Sigmoid colon (tissue), 6 donors: ENCODE measurements at regions not wholly inside any gene's neighbourhood (a gene's known extent, or its start where the extent isn't known, plus 50 kb on each side); places are given as distances from the start of the nearest gene placed in this dataset.
A peak's percentile ranks its signal among the peaks of the same experiment; 100 is the strongest.

Experiments
- DNase-seq: peaks from one replicate; pipeline ENCODE4 v3.0.0-alpha.2; 2019
- H3K27ac ChIP-seq, 4 donors: fragments of 200-600 bp; sonication (generic); one replicate each; pipeline ENCODE4 v1.5.1; 2016 to 2019; ENCODE audit warnings: mild to moderate bottlenecking in 1 of 4
- H3K27me3 ChIP-seq, 3 donors: fragments of 200-600 bp; sonication (generic); one replicate each; pipeline ENCODE4 v1.5.1; 2019; ENCODE audit warnings: mild to moderate bottlenecking in 1 of 3
- H3K36me3 ChIP-seq, 4 donors: fragments of 200-600 bp; sonication (generic); one replicate each; pipeline ENCODE4 v1.5.1; 2016 to 2019
- H3K4me1 ChIP-seq, 4 donors: fragments of 200-600 bp; sonication (generic); one replicate each; pipeline ENCODE4 v1.5.1; 2017 to 2019
- H3K4me3 ChIP-seq, 4 donors: fragments of 200-600 bp; sonication (generic); one replicate each; pipeline ENCODE4 v1.5.1; 2017 to 2019; ENCODE audit warnings: mild to moderate bottlenecking in 2 of 4, moderate library complexity in 1 of 4
- H3K9me3 ChIP-seq, 4 donors: fragments of 200-600 bp in 3 of 4; sonication (generic) in 3 of 4; one replicate each; pipeline versions ENCODE4 v1.5.1 to v1.6.1; 2013 to 2019
- EP300 ChIP-seq, 4 donors: sonication (generic); formaldehyde crosslinking; IDR thresholded peaks; one replicate each; pipeline ENCODE4 v1.6.1; 2017; ENCODE audit warnings: antibody characterized with exemption in 4 of 4
- POLR2A ChIP-seq, 2 donors: fragments of 450-650 bp; IDR thresholded peaks; one replicate each; pipeline ENCODE4 v1.6.1; 2016; ENCODE audit warnings: antibody characterized with exemption in 2 of 2, mild to moderate bottlenecking in 2 of 2, moderate library complexity in 2 of 2
- POLR2AphosphoS5 ChIP-seq, 4 donors: sonication (generic); formaldehyde crosslinking; IDR thresholded peaks; one replicate each; pipeline ENCODE4 v1.6.1; 2017; ENCODE audit warnings: antibody characterized with exemption in 4 of 4
- WGBS, 2 donors: extraction: QIAGEN DNeasy Blood & Tissue Kit; methylation state at CpG; one replicate each; pipeline ENCODE4 v1.1.7; 2013; 5-methylcytosine and 5-hydroxymethylcytosine counted together
- intact Hi-C: fragments of 100-400 bp; cut with DNase I; formaldehyde crosslinking; loops from one replicate; pipeline ENCODE4 v1.15.1; 2023
- TF ChIP-seq, protein P1 (sequence below), 4 experiments: fragments of 450-650 bp in 3 of 4; fragments of 200-600 bp in 1 of 4; IDR thresholded peaks; one replicate each; pipeline ENCODE4 v1.5.1; 2016 to 2019; ENCODE audit warnings: antibody characterized with exemption in 4 of 4, mild to moderate bottlenecking in 3 of 4, moderate library complexity in 2 of 4
- donor health status: healthy with polysubstance abuse.
- donor health status: healthy.

DNA sequence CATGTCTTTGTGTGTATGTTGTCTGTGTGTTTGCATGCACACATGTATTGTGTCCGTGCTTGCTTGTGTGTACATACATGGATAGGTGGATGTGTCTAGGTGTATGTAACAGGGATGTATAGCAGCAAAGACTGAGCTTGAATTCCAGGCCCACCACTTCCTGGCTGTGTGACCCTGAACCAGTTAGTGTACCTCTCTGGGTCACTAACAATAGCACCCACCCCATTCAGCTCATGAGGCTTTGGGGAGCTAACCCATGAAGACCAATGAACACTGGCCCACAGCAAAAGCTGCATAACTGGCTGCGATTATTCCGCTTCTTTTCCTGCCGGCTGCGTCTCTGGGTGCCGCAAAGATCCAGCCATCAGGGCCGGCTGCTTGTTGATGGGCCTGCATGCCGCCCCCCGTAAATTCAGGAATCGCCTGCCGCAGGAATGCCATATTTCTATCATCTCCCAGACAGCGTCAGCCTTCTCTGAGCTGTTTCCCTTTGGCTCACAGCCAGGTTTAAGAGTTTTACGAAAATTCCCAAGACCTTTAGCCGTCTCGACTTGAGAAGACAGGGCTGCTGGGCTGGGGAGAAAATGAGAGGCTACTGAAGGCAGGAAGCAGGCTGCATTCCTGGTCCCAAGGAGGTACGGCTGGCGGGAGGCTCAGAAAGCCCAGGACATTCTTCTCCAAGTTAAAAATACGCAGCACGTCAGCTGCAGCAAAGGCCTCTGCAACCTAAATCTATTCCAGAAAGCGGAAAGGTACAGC, 224.6 kb downstream of the MN1 start:
- Histone ChIP-seq H3K27me3 (peaks cover 0 to 19% (median 0%) of the 10 kb centered on the region in 3 donors), H3K4me1 (peaks cover 0 to 9% (median 4%) of the 10 kb centered on the region in 4 donors), H3K27ac (peak overlapping the region in 3 of 4 donors; percentile 37 to 62 (median 49)), H3K4me3 (no peak overlapping the region), H3K9me3 (peaks cover 0 to 4% (median 4%) of the 10 kb centered on the region in 4 donors), H3K36me3 (no peaks in the 10 kb centered on the region)
- intact Hi-C loops, result no loop called here
- WGBS, 2 donors, result 48 to 63% methylated on average over 20 of the region's 20 CpGs
- TF ChIP-seq POLR2A (IDR thresholded peaks at IDR 0.05), result no peak
- no peak for TF ChIP-seq EP300 (IDR thresholded peaks at IDR 0.05)
- TF ChIP-seq POLR2AphosphoS5 (IDR thresholded peaks at IDR 0.05), result peak in 3 of 4 donors; percentile 30 to 37 (median 31)
- TF ChIP-seq, protein P1, sequence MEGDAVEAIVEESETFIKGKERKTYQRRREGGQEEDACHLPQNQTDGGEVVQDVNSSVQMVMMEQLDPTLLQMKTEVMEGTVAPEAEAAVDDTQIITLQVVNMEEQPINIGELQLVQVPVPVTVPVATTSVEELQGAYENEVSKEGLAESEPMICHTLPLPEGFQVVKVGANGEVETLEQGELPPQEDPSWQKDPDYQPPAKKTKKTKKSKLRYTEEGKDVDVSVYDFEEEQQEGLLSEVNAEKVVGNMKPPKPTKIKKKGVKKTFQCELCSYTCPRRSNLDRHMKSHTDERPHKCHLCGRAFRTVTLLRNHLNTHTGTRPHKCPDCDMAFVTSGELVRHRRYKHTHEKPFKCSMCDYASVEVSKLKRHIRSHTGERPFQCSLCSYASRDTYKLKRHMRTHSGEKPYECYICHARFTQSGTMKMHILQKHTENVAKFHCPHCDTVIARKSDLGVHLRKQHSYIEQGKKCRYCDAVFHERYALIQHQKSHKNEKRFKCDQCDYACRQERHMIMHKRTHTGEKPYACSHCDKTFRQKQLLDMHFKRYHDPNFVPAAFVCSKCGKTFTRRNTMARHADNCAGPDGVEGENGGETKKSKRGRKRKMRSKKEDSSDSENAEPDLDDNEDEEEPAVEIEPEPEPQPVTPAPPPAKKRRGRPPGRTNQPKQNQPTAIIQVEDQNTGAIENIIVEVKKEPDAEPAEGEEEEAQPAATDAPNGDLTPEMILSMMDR (IDR thresholded peaks at IDR 0.05), result no peak
- peak; percentile 86 for DNase-seq

DNA sequence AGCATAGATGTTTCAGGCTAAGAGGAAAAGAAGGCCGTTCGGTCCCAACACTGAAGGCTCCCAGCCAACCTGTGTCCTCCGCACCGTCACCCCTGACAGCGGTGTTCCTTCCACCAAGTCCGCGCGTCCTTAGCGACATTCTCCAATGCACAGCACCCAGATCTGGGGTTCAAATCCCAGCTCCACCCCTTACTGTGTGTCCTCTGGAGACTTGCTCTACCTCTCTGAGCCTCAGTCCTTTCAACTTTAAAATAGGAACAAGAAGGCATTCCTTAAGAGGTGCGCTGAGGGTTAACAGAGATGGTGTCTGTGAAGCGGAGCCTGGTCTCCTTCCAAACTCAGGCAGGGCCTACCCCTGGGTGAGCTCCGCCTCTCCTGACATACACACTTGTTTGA, 224.0 kb downstream of the MN1 start:
- Histone ChIP-seq H3K27me3 (peaks cover 0 to 14% (median 0%) of the 10 kb centered on the region in 3 donors), H3K4me3 (no peak overlapping the region), H3K4me1 (peaks cover 0 to 15% (median 4%) of the 10 kb centered on the region in 4 donors), H3K36me3 (no peaks in the 10 kb centered on the region), H3K27ac (peak overlapping the region; percentile 37 to 62 (median 53)), H3K9me3 (no peaks in the 10 kb centered on the region)
- intact Hi-C loops, result no loop called here
- WGBS, 2 donors, result 88 to 94% methylated on average over 12 of the region's 12 CpGs
- no peak for DNase-seq
- TF ChIP-seq POLR2AphosphoS5 (IDR thresholded peaks at IDR 0.05) (no peak), POLR2A (IDR thresholded peaks at IDR 0.05) (no peak), EP300 (IDR thresholded peaks at IDR 0.05) (no peak)
- TF ChIP-seq, protein P1 (IDR thresholded peaks at IDR 0.05), result no peak

DNA sequence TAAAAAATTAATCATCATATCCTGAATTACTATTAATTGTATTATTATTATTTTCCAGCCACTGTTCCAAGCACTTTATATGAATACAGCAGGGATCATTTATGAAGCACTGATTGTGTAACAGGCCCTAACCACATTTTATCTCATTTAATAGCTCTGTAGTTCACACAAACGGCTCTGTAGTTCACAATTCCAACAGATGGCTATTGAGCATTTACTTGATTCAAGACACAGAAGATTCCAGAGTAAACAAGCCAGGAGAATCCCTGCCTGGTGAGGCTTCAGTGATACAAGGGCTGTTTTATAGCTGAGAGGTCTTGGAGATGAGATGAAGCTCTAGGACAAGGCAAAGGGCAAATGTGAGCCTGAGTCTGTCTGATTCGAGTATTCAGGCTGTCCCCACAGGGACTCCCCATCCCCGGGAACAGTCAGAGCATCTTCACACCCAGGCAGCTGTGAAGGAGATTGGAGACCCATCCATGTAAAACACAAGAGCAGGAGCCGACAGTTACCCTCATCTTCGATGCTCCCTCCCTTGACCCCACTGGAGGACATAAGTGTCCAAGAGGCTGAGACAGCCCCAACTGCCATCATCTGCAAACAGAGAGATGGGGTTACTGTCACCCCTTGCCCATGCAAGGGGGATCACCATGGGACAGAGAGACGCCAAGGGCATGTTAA, 222.5 kb downstream of the MN1 start:
- no peak for TF ChIP-seq EP300 (IDR thresholded peaks at IDR 0.05)
- peak in 1 of 4 donors; percentile 34 for TF ChIP-seq POLR2AphosphoS5 (IDR thresholded peaks at IDR 0.05)
- WGBS, 2 donors, result 56 to 69% methylated on average over 6 of the region's 6 CpGs
- Histone ChIP-seq H3K27ac (peak overlapping the region in 2 of 4 donors; percentile 21 to 31), H3K9me3 (no peaks in the 10 kb centered on the region), H3K4me3 (no peak overlapping the region), H3K36me3 (no peaks in the 10 kb centered on the region), H3K27me3 (no peaks in the 10 kb centered on the region), H3K4me1 (peaks cover 0 to 16% (median 2%) of the 10 kb centered on the region in 4 donors)
- intact Hi-C loops, result no loop called here
- DNase-seq, result no peak

DNA sequence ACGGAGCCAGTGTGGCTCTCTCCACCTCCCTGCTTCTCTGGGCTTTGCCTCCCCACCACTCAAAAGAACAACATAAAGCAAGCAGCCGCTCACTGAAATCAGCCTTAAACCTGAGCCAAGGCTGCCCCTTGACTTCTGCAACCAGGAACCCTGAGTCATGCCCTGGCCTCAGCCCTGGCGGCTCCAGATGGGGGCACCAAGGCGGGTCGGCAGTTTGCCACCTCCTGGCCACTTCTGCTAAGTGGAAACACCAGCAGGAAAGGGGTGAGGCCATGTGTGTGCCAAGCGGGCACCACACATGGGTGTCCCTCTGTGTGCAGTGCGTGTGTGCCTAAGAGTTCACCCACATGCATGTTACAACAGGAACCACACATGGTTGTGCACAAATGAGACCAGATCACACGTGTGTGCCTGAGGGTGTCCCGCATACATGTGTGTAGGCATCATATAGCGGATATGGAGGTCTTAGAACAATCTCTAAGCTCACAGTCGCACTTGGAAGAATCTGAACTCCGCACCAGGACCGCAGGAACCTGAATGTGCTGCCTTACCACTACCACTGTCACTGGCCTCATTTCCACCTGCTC, 221.2 kb downstream of the MN1 start:
- Histone ChIP-seq H3K27me3 (no peaks in the 10 kb centered on the region), H3K9me3 (no peaks in the 10 kb centered on the region), H3K36me3 (no peaks in the 10 kb centered on the region), H3K4me1 (peaks cover 0 to 16% (median 2%) of the 10 kb centered on the region in 4 donors), H3K4me3 (no peak overlapping the region), H3K27ac (peak overlapping the region in 2 of 4 donors; percentile 55 to 61)
- intact Hi-C loops, result no loop called here
- DNase-seq, result no peak
- WGBS, 2 donors, result 70 to 77% methylated on average over 13 of the region's 13 CpGs
- TF ChIP-seq POLR2A (IDR thresholded peaks at IDR 0.05) (no peak), POLR2AphosphoS5 (IDR thresholded peaks at IDR 0.05) (no peak), EP300 (IDR thresholded peaks at IDR 0.05) (no peak)
- TF ChIP-seq, protein P1 (IDR thresholded peaks at IDR 0.05), result no peak

DNA sequence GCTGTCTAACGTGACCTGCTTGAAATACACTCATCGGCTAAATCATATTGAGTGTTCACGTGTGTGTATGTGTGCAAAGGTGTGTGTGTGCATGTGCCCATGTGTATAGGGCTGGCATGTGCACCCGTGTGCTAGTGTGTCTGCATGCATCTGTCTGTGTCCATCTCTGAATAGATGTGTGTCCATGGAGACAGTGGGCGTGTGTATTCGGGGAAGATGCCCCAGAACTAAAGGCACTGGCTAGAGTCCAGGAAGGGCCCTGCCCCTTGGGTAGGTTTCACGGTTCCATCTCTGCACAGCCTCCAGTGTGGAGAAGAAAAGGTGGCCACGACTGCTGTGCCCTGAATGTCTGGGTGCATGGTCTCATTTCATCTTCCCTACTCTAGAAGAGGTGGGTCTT, 220.3 kb downstream of the MN1 start:
- Histone ChIP-seq H3K9me3 (no peaks in the 10 kb centered on the region), H3K4me3 (no peak overlapping the region), H3K27me3 (no peaks in the 10 kb centered on the region), H3K4me1 (peaks cover 0 to 16% (median 2%) of the 10 kb centered on the region in 4 donors), H3K36me3 (no peaks in the 10 kb centered on the region), H3K27ac (peak overlapping the region in 2 of 4 donors; percentile 55 to 61)
- 79 to 86% methylated on average over 8 of the region's 8 CpGs for WGBS, 2 donors
- TF ChIP-seq, protein P1 (IDR thresholded peaks at IDR 0.05), result no peak
- TF ChIP-seq EP300 (IDR thresholded peaks at IDR 0.05) (no peak), POLR2AphosphoS5 (IDR thresholded peaks at IDR 0.05) (no peak), POLR2A (IDR thresholded peaks at IDR 0.05) (no peak)
- intact Hi-C loops, result no loop called here
- no peak for DNase-seq
